HG02763 (cell line): ENCODE measurements at regions not wholly inside any gene's neighbourhood (a gene's known extent, or its start where the extent isn't known, plus 50 kb on each side); places are given as distances from the start of the nearest gene placed in this dataset.

Experiments used
- ATAC-seq: cut with Tn5 transposase; IDR thresholded peaks from one replicate; pipeline ENCODE4 v1.9.1; 2021; ENCODE audit warnings: mild to moderate bottlenecking, moderate library complexity; ENCODE audit not compliant: unreplicated experiment

DNA sequence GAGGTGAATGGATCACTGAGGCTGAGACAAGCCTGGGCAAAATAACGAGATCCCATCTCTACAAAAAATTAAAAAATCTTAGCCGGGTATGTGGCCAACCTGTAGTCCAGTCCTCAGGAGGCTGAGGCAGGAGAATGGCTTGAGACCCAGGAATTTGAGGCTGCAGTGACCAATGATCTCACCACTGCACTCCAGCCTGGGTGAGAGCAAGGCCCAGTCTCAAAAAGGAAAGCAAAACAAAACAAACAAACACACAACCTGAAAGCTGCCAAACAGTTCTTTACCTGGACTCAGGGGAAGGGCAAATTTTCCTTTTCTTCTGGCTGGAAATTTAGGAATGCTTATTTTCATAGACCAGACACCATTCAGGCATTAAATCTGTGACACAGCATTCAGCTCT is 163.1 kb upstream of the FAT1 start:
- no peak for ATAC-seq

DNA sequence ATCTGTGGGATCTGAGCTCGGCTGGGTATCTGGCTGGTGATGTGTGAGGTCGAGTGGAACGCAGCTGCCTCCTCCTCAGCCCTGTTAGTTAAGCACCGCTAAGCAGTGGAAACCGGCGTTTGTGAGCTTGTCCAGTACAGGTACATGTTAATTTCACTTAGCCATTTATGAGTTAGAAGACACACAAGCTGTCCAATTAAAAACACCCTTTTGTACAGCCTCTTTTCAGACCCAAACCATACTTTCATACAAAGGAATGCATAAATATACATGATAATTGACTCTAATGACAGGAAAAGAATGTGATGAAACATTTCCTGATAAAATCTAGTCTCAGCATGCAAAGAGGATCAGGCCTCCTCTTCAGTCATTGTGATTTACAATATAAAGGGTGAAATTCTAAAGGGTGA is 163.6 kb upstream of the FAT1 start:
- ATAC-seq, result no peak

GRCh38 chr4:186887752-186888151 is 164.1 kb upstream of the FAT1 start:
- no peak for ATAC-seq

DNA sequence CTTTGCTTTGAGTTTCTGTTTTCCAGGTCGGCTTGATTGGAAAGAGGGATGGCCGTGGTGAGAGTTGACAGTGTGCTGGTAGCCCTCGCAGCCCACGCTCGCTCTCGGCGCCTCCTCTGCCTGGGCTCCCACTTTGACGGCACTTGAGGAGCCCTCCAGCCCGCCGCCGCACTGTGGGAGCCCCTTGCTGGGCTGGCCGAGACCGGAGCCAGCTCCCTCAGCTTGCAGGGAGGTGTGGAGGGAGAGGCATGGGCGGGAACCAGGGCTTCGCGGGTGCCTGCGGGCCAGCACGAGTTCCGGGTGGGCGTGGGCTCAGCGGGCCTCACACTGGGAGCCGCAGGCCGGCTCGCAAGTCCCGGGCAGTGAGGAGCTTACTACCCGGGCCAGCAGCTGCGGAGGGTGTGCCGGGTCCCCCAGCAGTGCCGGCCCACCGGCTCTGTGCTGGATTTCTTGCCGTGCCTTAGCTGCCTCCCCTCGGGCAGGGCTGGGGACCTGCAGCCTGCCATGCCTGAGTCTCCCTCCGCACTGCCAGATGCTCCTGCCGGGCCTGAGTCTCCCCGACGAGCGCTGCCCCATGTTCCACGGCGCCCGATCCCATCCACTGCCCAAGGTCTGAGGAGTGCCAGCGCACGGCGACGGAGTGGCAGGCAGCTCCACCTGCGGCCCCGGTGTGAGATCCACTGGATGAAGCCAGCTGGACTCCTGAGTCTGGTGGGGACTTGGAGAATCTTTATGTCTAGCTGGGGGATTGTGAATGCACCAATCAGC is 166.4 kb upstream of the FAT1 start:
- ATAC-seq, result no peak

DNA sequence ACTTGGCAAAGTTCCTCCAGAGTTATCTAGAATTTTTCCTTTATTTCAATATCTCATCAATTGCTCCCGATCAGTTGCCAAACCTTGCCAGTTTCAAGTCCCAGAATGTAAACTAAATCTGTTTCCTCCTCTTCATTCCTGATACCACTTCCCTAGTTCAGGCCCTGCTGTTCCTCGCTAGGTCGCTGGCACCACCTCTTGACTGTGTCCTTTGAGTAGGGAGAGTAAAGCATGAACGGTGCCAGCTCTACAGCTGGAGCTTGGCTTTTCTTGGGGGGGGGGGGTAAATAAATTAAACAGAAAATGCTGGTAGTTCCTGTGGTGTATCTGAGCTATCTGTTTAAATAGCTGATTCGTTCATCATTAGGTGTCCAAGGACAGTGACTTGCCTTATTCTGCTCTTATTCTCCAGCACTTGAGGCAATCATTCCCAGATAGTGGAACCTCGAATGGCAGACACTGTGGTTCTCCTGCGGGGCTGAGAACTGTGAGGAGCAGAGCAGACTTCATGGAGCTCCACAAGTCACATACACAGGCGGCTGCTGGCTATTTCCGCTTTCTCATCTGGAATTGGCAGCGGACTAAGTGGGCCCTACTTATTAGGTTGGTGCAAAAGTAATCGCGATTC is 168.3 kb upstream of the FAT1 start:
- no peak for ATAC-seq

GRCh38 chr4:186898367-186898766 is 174.7 kb upstream of the FAT1 start:
- no peak for ATAC-seq

DNA sequence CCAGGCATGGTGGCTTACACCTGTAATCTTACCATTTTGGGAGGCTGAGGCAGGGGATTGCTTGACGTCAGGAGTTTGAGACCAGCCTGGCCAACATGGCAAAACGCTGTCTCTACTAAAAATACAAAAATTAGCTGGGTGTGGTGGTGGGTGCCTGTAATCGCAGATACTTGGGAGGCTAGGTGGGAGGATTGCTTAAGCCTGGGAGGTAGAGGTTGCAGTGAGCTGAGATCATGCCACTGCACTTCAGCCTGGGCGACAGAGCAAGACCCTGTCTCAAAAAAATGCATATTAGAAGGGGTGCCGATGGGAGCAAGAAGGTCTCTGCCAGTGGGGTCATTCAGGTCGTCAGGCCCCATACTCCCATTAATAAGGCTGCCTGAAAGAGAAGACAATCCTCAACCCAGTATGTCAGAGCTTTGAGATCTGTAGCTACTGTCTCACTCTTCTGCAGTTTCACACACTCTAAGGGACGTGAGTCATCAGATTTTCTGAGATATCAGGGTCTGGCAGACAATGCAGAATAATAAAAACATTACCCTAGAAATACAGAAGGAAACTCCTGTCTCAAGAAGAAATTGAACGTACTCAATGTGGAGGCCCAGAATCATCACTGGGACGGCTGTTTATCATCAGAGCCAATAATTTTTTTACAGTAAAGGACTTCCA is 176.7 kb upstream of the FAT1 start:
- no peak for ATAC-seq

GRCh38 chr4:186900984-186901383 is 177.3 kb upstream of the FAT1 start:
- no peak for ATAC-seq

DNA sequence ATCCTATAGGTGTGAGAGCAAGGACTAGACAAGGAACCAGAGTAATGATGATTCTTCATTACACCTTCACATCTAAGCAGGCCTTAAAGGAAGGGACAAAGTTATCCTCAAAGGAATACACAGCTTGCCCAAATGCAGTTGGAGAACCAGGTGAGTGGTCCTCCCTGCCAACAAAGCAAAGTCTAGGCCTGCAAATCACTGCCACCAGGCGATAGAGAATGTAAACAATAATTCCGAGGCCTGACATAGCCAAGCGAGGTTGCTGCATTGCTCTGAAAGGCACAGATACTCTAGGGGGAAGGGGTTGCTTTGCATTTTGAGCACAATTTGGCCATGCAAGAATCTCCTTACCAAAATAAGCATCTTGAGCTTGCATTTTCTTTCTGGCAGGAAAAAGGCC is 178.2 kb upstream of the FAT1 start:
- no peak for ATAC-seq

DNA sequence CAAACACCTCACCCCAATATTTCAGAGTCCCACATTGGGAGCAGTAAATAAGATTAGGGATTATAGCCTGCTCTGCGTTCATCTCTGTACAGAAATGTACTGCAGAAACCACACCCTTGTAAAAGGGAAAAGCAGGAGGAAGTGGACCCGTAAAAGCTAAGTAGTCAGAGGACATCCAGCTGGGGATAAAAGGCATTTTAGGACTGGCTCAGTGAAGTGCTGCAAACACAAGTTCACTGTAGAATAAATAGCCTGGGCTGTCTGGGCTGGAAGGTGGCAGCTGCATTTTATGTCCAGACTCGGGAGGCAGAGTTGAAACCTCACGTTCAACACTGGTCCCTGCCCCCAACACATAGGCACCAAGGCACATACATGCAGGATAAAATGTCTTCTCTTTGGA is 178.7 kb upstream of the FAT1 start:
- ATAC-seq, result no peak

DNA sequence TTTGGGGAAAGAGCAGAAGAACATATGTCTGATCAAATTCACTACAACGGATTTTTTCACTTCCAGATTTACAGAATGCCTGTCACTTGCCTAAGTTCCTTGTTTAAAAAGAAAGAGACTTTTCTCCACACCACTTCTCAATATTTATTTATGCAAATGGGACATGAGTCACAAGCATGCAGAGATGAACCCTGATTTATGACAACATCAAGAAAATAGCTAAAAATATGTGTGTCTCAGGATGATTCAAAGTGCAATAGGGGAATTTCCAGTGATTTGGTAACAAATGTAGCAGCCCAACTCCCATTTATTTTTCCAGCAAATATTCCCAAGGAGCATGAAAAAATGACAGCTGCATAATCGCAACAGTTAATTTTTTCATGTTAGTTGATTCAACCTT is 180.4 kb upstream of the FAT1 start:
- ATAC-seq, result no peak

- no peak for ATAC-seq
These were observed 183.1 kb upstream of the FAT1 start for GRCh38 chr4:186906722-186907121.

DNA sequence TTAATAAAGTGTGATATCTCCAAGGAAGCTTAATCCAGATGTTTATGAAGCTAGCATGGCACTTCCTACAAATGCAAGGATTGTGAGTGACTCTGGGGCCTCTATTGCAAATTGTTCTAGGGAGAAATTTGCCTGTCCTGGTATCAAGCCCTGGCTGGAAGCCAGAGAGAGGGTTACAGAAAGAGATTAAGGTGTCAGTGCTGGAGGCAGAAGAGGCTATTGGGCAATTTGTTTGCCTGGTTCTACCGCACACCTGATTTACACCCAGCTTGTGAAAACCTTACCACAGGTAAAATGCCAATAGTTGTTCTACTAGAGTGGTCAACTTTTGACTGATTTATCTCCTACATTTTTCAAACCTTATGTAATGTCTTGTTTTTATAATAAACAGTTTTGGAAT is 186.7 kb upstream of the FAT1 start:
- no peak for ATAC-seq

- ATAC-seq, result no peak
These were observed 188.9 kb upstream of the FAT1 start for GRCh38 chr4:186912606-186913005.

DNA sequence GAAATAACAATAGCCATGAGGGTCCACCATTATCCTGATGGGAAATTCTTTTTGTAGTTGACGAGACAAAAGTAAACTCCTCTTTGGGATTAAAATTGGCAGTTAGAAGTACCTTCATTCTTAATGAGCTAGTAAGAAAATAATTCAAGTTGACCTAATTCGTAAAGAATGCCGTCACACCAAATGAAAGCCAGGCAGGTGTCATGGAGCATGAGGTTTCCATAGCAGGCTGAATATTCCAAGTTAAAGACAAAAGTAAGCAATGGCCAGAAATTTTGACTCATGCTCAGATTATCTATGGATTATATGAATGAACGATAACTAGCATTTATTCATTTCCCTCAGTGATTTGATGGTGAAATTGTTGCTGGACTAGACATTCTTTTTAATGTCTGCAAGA is 192.2 kb upstream of the FAT1 start:
- ATAC-seq, result no peak

DNA sequence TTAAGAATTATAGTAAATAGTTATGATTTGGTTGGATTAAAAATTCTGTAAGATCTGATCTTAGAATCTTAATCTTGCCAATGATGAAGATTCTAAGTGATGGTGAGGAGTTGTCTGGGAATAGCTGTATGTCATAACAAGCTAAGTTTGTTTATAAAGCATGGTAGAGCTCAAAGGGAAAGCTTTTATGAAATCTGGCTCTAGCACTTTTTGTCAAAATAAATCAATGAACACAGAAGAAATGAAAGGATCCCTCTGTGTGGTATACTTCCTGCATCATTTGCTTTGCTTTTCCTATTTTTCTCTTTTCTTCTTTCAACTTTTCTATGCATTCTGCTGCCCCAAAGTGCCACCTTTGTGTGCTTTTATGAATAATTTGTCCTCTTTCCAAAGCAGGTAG is 193.5 kb upstream of the FAT1 start:
- ATAC-seq, result no peak

GRCh38 chr4:186918466-186918865 is 194.8 kb upstream of the FAT1 start:
- no peak for ATAC-seq

DNA sequence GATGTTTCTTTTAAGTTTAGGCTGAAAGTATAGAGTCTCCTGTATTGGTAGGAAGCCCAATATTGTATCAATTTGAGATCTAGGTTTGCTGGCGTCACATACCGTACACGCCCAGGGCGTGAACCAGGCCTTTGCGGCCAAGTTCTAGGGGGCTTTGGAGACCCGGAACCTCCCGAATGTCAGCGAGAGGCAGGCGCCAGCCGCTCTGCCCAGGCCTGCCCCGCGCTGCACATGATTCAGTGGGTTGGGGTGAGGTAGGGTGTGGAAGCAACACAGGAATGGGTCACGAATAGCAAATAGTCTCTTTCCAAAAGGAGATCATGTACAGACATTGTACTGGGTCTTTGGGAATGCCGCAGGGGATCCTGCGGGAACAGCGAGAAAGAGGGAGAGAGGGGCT is 195.7 kb upstream of the FAT1 start:
- no peak for ATAC-seq

- ATAC-seq, result no peak
These were observed 196.8 kb upstream of the FAT1 start for GRCh38 chr4:186920483-186920882.

GRCh38 chr4:186920992-186921391 is 197.3 kb upstream of the FAT1 start:
- no peak for ATAC-seq

DNA sequence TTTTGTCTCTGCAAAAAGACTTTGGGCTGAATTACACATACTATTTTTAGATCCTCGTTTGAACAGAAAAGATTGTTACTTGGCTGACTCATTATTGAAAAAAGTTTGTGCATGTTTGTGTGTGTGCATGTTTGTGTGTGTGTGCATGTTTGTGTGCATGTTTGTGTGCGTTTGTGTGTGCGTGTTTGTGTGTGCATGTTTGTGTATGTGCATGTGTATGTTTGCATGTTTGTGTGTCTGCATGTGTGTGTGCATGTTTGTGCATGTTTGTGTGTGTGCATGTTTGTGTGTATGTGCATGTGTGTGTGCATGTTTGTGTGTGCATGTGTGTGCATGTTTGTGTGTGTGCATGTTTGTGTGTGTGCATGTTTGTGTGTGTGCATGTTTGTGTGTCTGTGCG is 201.1 kb upstream of the FAT1 start:
- no peak for ATAC-seq

DNA sequence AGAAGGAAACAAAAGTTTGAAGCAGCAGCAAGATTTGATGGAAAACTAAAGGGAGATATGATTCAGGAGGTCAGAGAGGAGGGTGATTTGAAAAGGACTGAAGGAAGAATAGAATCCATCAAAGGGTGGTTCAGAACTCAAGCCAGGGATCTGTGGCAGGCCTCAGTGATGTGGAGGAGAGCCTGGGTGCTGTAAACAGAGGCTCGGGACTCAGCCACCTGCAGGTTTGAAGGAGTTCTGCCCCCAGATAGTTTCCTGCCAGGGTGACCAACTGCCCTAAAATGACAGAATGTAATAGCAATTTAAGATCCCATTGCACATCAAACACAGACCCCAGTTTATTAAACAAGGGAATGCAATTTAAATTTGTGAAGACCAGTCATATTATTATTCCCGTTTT is 204.0 kb upstream of the FAT1 start:
- ATAC-seq, result no peak
